Heart left ventricle (tissue), 16 donors: ENCODE measurements at regions not wholly inside any gene's neighbourhood (a gene's known extent, or its start where the extent isn't known, plus 50 kb on each side); places are given as distances from the start of the nearest gene placed in this dataset.

Source experiments
- ATAC-seq, 4 donors: fragments of 200-7000 bp; cut with Tn5 transposase; one replicate each; pipeline ENCODE4 v1.9.1; 2020 to 2022; ENCODE audit warnings: moderate library complexity in 4 of 4, mild to moderate bottlenecking in 3 of 4, moderate number of reproducible peaks in 1 of 4
- DNase-seq, 5 donors: peaks; one replicate each; pipeline ENCODE4 v3.0.0-alpha.2; 2020
- H3K27ac ChIP-seq, 12 donors: fragments of 200-600 bp; sonication (generic) in 4 of 12; one replicate each; pipeline versions ENCODE4 v1.5.0 to v1.8.0; 2016 to 2022; ENCODE audit warnings: mild to moderate bottlenecking in 2 of 12
- H3K27me3 ChIP-seq, 9 donors: fragments of 200-600 bp; sonication (generic) in 2 of 9; one replicate each; pipeline versions ENCODE4 v1.5.1 to v1.8.0; 2016 to 2022; ENCODE audit warnings: mild to moderate bottlenecking in 3 of 9
- H3K36me3 ChIP-seq, 9 donors: fragments of 200-600 bp; sonication (generic) in 2 of 9; one replicate each; pipeline versions ENCODE4 v1.5.0 to v1.8.0; 2018 to 2022; ENCODE audit warnings: mild to moderate bottlenecking in 2 of 9
- H3K4me1 ChIP-seq, 12 donors: fragments of 200-600 bp; sonication (generic) in 4 of 12; one replicate each; pipeline versions ENCODE4 v1.5.0 to v1.8.0; 2016 to 2022; ENCODE audit warnings: mild to moderate bottlenecking in 3 of 12
- H3K4me3 ChIP-seq, 12 donors: fragments of 200-600 bp; sonication (generic) in 4 of 12; one replicate each; pipeline versions ENCODE4 v1.5.0 to v1.8.0; 2017 to 2022; ENCODE audit warnings: mild to moderate bottlenecking in 9 of 12, moderate library complexity in 4 of 12
- H3K9me3 ChIP-seq, 12 donors: fragments of 200-600 bp; sonication (generic) in 4 of 12; one replicate each; pipeline versions ENCODE4 v1.5.0 to v1.8.0; 2016 to 2022; ENCODE audit warnings: mild to moderate bottlenecking in 1 of 12
- POLR2A ChIP-seq, 2 donors: fragments of 450-650 bp; IDR thresholded peaks; one replicate each; pipeline ENCODE4 v1.6.1; 2017; ENCODE audit warnings: antibody characterized with exemption in 2 of 2, mild to moderate bottlenecking in 2 of 2, moderate library complexity in 2 of 2
- WGBS, 4 donors: extraction: QIAGEN DNeasy Blood & Tissue Kit in 2 of 4; methylation state at CpG; one replicate each; pipeline versions ENCODE4 v1.1.5 to v1.1.7; 2013 to 2018; 5-methylcytosine and 5-hydroxymethylcytosine counted together
- intact Hi-C, 10 donors: fragments of 100-400 bp; cut with DNase I; formaldehyde crosslinking; loops; one replicate each; pipeline versions ENCODE4 v1.11.1 to v1.14.2; 2022
- TF ChIP-seq, protein P1 (sequence below), 12 donors: fragments of 200-600 bp; sonication (generic) in 4 of 12; IDR thresholded peaks; one replicate each; pipeline versions ENCODE4 v1.5.0 to v1.8.0; 2018 to 2022; ENCODE audit warnings: antibody characterized with exemption in 12 of 12, mild to moderate bottlenecking in 5 of 12
- donor health status: ischemic (EF 13 %, LVEDD 7.1; RV severe dilation, severe dysfunction).
- donor health status: healthy with polysubstance abuse.
- donor health status: DM: no; HTN: yes; CAD: no.
- donor health status: DM: no; HTN: no; CAD: no.
- donor health status: ischemic (EF 25% LVEDD 6.9; RV normal size, moderate dysfunction).
- donor health status: ischemic (EF 25% LVEDD 5.7; RV mildly dilated, moderate dysfunction).
- donor health status: healthy.
- donor health status: DM: yes; HTN: yes; CAD: no.
- donor health status: ischemic (EF 35%, LVEDD 5.7; RV mildly dilated, moderate dysfunction).
- donor health status: nonischemic (EF 11% LVEDD 7.7; RV severe dilation, severe dysfunction).
- donor health status: DM: yes; HTN: yes; CAD: no.
- donor health status: PGD.
- donor health status: ischemic (EF 29% LVEDD 5.4; RV normal size, mild dysfunction).
- donor health status: nonischemic (EF 23%, LVEDD 6.1; RV moderate dilation, normal function).

DNA sequence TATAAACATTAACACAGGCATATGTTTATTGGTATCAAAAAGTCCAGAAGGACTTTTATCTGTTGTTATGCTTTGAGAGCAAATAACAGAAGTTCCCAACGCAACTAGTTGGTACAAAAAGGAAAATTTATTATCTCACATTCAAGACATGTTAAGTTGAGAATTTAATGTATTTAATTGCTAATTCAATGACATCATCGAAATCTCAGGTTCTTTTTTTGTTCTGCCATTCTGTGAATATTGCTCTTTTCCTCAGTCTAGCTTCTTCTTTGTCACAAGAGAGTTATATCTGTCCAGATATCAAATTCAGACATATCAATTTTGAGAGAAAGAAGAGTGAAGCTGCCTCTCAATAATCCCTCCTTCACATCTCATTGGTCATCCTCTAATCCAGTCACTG lies 307.6 kb upstream of the PCSK5 start:
- TF ChIP-seq POLR2A (IDR thresholded peaks at IDR 0.05) = no peak
- TF ChIP-seq, protein P1, sequence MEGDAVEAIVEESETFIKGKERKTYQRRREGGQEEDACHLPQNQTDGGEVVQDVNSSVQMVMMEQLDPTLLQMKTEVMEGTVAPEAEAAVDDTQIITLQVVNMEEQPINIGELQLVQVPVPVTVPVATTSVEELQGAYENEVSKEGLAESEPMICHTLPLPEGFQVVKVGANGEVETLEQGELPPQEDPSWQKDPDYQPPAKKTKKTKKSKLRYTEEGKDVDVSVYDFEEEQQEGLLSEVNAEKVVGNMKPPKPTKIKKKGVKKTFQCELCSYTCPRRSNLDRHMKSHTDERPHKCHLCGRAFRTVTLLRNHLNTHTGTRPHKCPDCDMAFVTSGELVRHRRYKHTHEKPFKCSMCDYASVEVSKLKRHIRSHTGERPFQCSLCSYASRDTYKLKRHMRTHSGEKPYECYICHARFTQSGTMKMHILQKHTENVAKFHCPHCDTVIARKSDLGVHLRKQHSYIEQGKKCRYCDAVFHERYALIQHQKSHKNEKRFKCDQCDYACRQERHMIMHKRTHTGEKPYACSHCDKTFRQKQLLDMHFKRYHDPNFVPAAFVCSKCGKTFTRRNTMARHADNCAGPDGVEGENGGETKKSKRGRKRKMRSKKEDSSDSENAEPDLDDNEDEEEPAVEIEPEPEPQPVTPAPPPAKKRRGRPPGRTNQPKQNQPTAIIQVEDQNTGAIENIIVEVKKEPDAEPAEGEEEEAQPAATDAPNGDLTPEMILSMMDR (IDR thresholded peaks at IDR 0.05) = no peak
- WGBS, 4 donors = 83 to 87% (median 84%) methylated on average over 2 of the region's 2 CpGs

DNA sequence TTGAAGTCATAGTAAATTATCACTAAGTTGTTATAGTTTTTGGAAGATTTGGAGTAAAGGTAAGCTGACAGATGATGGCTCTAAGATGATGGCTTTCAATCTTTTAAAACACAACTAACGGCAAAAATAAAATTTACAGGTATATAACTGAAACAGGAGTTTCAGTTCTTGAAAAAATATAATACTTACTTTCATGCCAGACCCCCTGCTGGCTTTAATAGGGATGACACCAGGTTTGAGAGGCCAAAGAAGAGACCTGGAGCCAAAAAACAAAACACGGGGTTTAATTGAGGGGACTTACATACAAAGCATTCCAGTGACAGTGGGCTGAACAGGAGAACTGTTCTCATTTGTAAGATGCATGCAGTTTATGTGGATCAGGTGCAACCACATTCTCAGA lies 301.7 kb upstream of the PCSK5 start:
- TF ChIP-seq POLR2A (IDR thresholded peaks at IDR 0.05) = no peak
- TF ChIP-seq, protein P1 (IDR thresholded peaks at IDR 0.05) = peak in 1 of 12 donors; percentile 18
- Histone ChIP-seq H3K27ac (no peak overlapping the region), H3K36me3 (no peaks in the 10 kb centered on the region), H3K4me1 (peaks cover 0 to 5% (median 0%) of the 10 kb centered on the region in 12 donors), H3K27me3 (no peaks in the 10 kb centered on the region), H3K9me3 (peaks cover 0 to 4% (median 0%) of the 10 kb centered on the region in 12 donors), H3K4me3 (no peak overlapping the region)
- intact Hi-C loops = no loop called here
- no peak for ATAC-seq
- WGBS, 4 donors = 79 to 86% (median 83%) methylated on average over 2 of the region's 2 CpGs
- no peak for DNase-seq

More for the DNA sequence above, 307.6 kb upstream of the PCSK5 start:
- no peaks in the 10 kb centered on the region for H3K9me3 ChIP-seq
- no peaks in the 10 kb centered on the region for H3K27me3 ChIP-seq
- no peaks in the 10 kb centered on the region for H3K4me1 ChIP-seq
- no peak overlapping the region for H3K27ac ChIP-seq
- H3K36me3 ChIP-seq = no peaks in the 10 kb centered on the region
- ATAC-seq (no peak), DNase-seq (no peak)
- intact Hi-C loops = no loop called here
- H3K4me3 ChIP-seq = no peak overlapping the region

DNA sequence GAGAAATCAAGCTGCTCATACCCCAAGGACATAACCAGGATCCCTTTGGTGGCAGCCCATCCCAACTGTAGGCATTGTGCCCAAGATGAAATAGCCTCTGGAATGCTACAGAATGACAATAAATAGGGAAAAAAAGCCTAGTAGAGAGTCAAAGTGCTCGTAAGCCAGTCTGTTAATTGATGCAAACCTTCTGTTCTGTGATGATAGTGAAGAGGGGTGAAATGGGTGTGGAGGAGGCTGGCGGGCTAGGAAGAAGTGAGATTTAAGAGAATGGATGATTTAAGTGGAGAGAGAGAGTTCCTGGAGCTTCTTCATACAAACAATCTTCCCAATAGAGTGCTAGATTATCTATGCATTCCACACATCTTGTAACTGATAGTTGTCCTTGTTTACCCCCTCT lies 301.0 kb upstream of the PCSK5 start:
- ATAC-seq (peak in 1 of 4 donors; percentile 22), DNase-seq (no peak)
- Histone ChIP-seq H3K9me3 (peaks cover 0 to 6% (median 0%) of the 10 kb centered on the region in 12 donors), H3K36me3 (no peaks in the 10 kb centered on the region), H3K27ac (no peak overlapping the region), H3K4me3 (no peak overlapping the region), H3K27me3 (no peaks in the 10 kb centered on the region), H3K4me1 (peaks cover 0 to 5% (median 0%) of the 10 kb centered on the region in 12 donors)
- intact Hi-C loops = no loop called here
- no peak for TF ChIP-seq POLR2A (IDR thresholded peaks at IDR 0.05)
- TF ChIP-seq, protein P1 (IDR thresholded peaks at IDR 0.05) = no peak
- 51 to 68% (median 64%) methylated on average over 2 of the region's 2 CpGs for WGBS, 4 donors

DNA sequence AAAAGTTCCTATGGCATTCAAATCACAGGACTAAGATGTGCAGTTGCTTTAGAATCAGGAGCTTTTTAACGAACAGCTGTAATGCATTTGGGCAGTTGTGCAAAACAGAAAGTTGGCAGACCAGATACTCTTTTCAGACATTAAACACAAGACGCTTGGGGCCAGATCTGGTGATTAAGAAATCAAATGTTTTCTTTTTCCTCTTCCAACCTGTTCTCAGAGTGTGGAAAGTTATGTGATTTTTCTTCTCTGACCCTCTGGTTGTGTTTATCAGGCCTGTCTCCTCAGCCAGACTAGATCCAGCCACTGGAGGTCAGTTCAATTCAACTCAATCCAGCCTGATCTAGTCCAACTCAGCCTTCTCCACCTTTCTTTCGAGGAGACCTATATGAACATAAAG lies 298.5 kb upstream of the PCSK5 start:
- no peak overlapping the region for H3K27ac ChIP-seq
- no peaks in the 10 kb centered on the region for H3K36me3 ChIP-seq
- TF ChIP-seq POLR2A (IDR thresholded peaks at IDR 0.05) = no peak
- TF ChIP-seq, protein P1 (IDR thresholded peaks at IDR 0.05) = no peak
- 68 to 80% (median 74%) methylated on average over 3 of the region's 3 CpGs for WGBS, 4 donors
- DNase-seq (no peak), ATAC-seq (peak in 2 of 4 donors; percentile 41 to 76)
- H3K4me3 ChIP-seq = no peak overlapping the region
- intact Hi-C loops = no loop called here
- H3K4me1 ChIP-seq = peaks cover 0 to 5% (median 0%) of the 10 kb centered on the region in 12 donors
- peaks cover 0 to 6% (median 0%) of the 10 kb centered on the region in 12 donors for H3K9me3 ChIP-seq
- no peaks in the 10 kb centered on the region for H3K27me3 ChIP-seq
